ENCODE measurements at regions not wholly inside any gene's neighbourhood (a gene's known extent, or its start where the extent isn't known, plus 50 kb on each side); places are given as distances from the start of the nearest gene placed in this dataset.
"Not testable (repeated sequence)": the region's sequence is repeated elsewhere in the genome, so short reads cannot be mapped to it uniquely, and the experiment has no call there.

- DNase-seq (ENCODE audit: low read depth) = no peak
Observed at GRCh38 chr6:68237205-68237604, 397.9 kb upstream of the ADGRB3 start.

GRCh38 chr6:68235326-68235784 lies 399.7 kb upstream of the ADGRB3 start:
- peak; percentile 59 for DNase-seq (ENCODE audit: low read depth)

- no peak for DNase-seq (ENCODE audit: low read depth)
Observed at GRCh38 chr6:68233623-68234022, 401.5 kb upstream of the ADGRB3 start.

GRCh38 chr6:68229566-68229965 lies 405.5 kb upstream of the ADGRB3 start:
- peak; percentile 44 for DNase-seq (ENCODE audit: low read depth)

- DNase-seq (ENCODE audit: low read depth) = peak; percentile 26
Observed at GRCh38 chr6:68226460-68226859, 408.6 kb upstream of the ADGRB3 start.

- no peak for DNase-seq (ENCODE audit: low read depth)
Observed at GRCh38 chr6:68225729-68226128, 409.4 kb upstream of the ADGRB3 start.

- DNase-seq (ENCODE audit: low read depth) = no peak
Observed at GRCh38 chr6:68211242-68211795, 423.8 kb upstream of the ADGRB3 start.

GRCh38 chr6:68207612-68208011 lies 427.5 kb upstream of the ADGRB3 start:
- not testable (repeated sequence) for DNase-seq (ENCODE audit: low read depth)

- no peak for DNase-seq (ENCODE audit: low read depth)
Observed at GRCh38 chr6:68200929-68201328, 434.2 kb upstream of the ADGRB3 start.

- no peak for DNase-seq (ENCODE audit: low read depth)
Observed at GRCh38 chr6:68197356-68197755, 437.7 kb upstream of the ADGRB3 start.

- no peak for DNase-seq (ENCODE audit: low read depth)
Observed at GRCh38 chr6:68196645-68197044, 438.4 kb upstream of the ADGRB3 start.

- DNase-seq (ENCODE audit: low read depth) = not testable (repeated sequence)
Observed at GRCh38 chr6:68195753-68196152, 439.3 kb upstream of the ADGRB3 start.

GRCh38 chr6:68194846-68195478 lies 440.1 kb upstream of the ADGRB3 start:
- DNase-seq (ENCODE audit: low read depth) = peak; percentile 23

- no peak for DNase-seq (ENCODE audit: low read depth)
Observed at GRCh38 chr6:68192988-68193387, 442.1 kb upstream of the ADGRB3 start.

- DNase-seq (ENCODE audit: low read depth) = no peak
Observed at GRCh38 chr6:68189217-68189815, 445.8 kb upstream of the ADGRB3 start.

GRCh38 chr6:68186870-68187269 lies 448.2 kb upstream of the ADGRB3 start:
- DNase-seq (ENCODE audit: low read depth) = no peak

GRCh38 chr6:68182386-68182785 lies 452.7 kb upstream of the ADGRB3 start:
- DNase-seq (ENCODE audit: low read depth) = no peak

- DNase-seq (ENCODE audit: low read depth) = not testable (repeated sequence)
Observed at GRCh38 chr6:68181027-68181426, 454.1 kb upstream of the ADGRB3 start.

- no peak for DNase-seq (ENCODE audit: low read depth)
Observed at GRCh38 chr6:68173616-68174015, 461.5 kb upstream of the ADGRB3 start.

- DNase-seq (ENCODE audit: low read depth) = no peak
Observed at GRCh38 chr6:68169922-68170321, 465.2 kb upstream of the ADGRB3 start.

GRCh38 chr6:68167604-68168003 lies 467.5 kb upstream of the ADGRB3 start:
- no peak for DNase-seq (ENCODE audit: low read depth)

GRCh38 chr6:68160812-68161211 lies 474.3 kb upstream of the ADGRB3 start:
- not testable (repeated sequence) for DNase-seq (ENCODE audit: low read depth)

- no peak for DNase-seq (ENCODE audit: low read depth)
Observed at GRCh38 chr6:68160348-68160747, 474.7 kb upstream of the ADGRB3 start.
